ENCODE measurements at regions not wholly inside any gene's neighbourhood (a gene's known extent, or its start where the extent isn't known, plus 50 kb on each side); places are given as distances from the start of the nearest gene placed in this dataset.

- Histone ChIP-seq H3K36me3 (ENCODE audit: control insufficient read depth in 1 of 2, insufficient read depth in 2 of 2, low read length in 2 of 2) (no peaks in the 10 kb centered on the region), H3K4me1 (ENCODE audit: control insufficient read depth in 1 of 2, insufficient read depth in 2 of 2, low read length in 2 of 2) (no peaks in the 10 kb centered on the region), H3K27me3 (ENCODE audit: low read depth, low read length) (no peaks in the 10 kb centered on the region)
Observed at GRCh38 chr13:106108346-106108745, 427.1 kb downstream of the EFNB2 start.

GRCh38 chr13:106107061-106107460 lies 428.4 kb downstream of the EFNB2 start:
- no peak overlapping the region for H3K4me3 ChIP-seq (ENCODE audit: low read depth in 1 of 2, low read length in 2 of 2)
- H3K4me1 ChIP-seq (ENCODE audit: control insufficient read depth in 1 of 2, insufficient read depth in 2 of 2, low read length in 2 of 2) = no peaks in the 10 kb centered on the region
- no peaks in the 10 kb centered on the region for H3K36me3 ChIP-seq (ENCODE audit: control insufficient read depth in 1 of 2, insufficient read depth in 2 of 2, low read length in 2 of 2)
- no peaks in the 10 kb centered on the region for H3K27me3 ChIP-seq (ENCODE audit: low read depth, low read length)
- H3K27ac ChIP-seq (ENCODE audit: low read length) = no peak overlapping the region
- no peaks in the 10 kb centered on the region for H3K9me3 ChIP-seq (ENCODE audit: control insufficient read depth in 1 of 2, low read length in 2 of 2)

More at GRCh38 chr13:106108346-106108745, 427.1 kb downstream of the EFNB2 start:
- no peak overlapping the region for H3K4me3 ChIP-seq (ENCODE audit: low read depth in 1 of 2, low read length in 2 of 2)
- H3K9me3 ChIP-seq (ENCODE audit: control insufficient read depth in 1 of 2, low read length in 2 of 2) = no peaks in the 10 kb centered on the region
- no peak overlapping the region for H3K27ac ChIP-seq (ENCODE audit: low read length)

- no peak overlapping the region for H3K27ac ChIP-seq (ENCODE audit: low read length)
- no peaks in the 10 kb centered on the region for H3K36me3 ChIP-seq (ENCODE audit: control insufficient read depth in 1 of 2, insufficient read depth in 2 of 2, low read length in 2 of 2)
- H3K4me3 ChIP-seq (ENCODE audit: low read depth in 1 of 2, low read length in 2 of 2) = no peak overlapping the region
- H3K27me3 ChIP-seq (ENCODE audit: low read depth, low read length) = no peaks in the 10 kb centered on the region
- no peaks in the 10 kb centered on the region for H3K4me1 ChIP-seq (ENCODE audit: control insufficient read depth in 1 of 2, insufficient read depth in 2 of 2, low read length in 2 of 2)
- H3K9me3 ChIP-seq (ENCODE audit: control insufficient read depth in 1 of 2, low read length in 2 of 2) = no peaks in the 10 kb centered on the region
Observed at GRCh38 chr13:106105153-106105552, 430.3 kb downstream of the EFNB2 start.

- Histone ChIP-seq H3K27ac (ENCODE audit: low read length) (no peak overlapping the region), H3K27me3 (ENCODE audit: low read depth, low read length) (no peaks in the 10 kb centered on the region), H3K4me1 (ENCODE audit: control insufficient read depth in 1 of 2, insufficient read depth in 2 of 2, low read length in 2 of 2) (no peaks in the 10 kb centered on the region), H3K9me3 (ENCODE audit: control insufficient read depth in 1 of 2, low read length in 2 of 2) (no peaks in the 10 kb centered on the region), H3K36me3 (ENCODE audit: control insufficient read depth in 1 of 2, insufficient read depth in 2 of 2, low read length in 2 of 2) (no peaks in the 10 kb centered on the region), H3K4me3 (ENCODE audit: low read depth in 1 of 2, low read length in 2 of 2) (no peak overlapping the region)
Observed at GRCh38 chr13:106104281-106104901, 431.1 kb downstream of the EFNB2 start.

- Histone ChIP-seq H3K9me3 (ENCODE audit: control insufficient read depth in 1 of 2, low read length in 2 of 2) (no peaks in the 10 kb centered on the region), H3K4me3 (ENCODE audit: low read depth in 1 of 2, low read length in 2 of 2) (no peak overlapping the region), H3K4me1 (ENCODE audit: control insufficient read depth in 1 of 2, insufficient read depth in 2 of 2, low read length in 2 of 2) (no peaks in the 10 kb centered on the region), H3K36me3 (ENCODE audit: control insufficient read depth in 1 of 2, insufficient read depth in 2 of 2, low read length in 2 of 2) (no peaks in the 10 kb centered on the region), H3K27me3 (ENCODE audit: low read depth, low read length) (no peaks in the 10 kb centered on the region), H3K27ac (ENCODE audit: low read length) (no peak overlapping the region)
Observed at GRCh38 chr13:106103779-106104178, 431.7 kb downstream of the EFNB2 start.

GRCh38 chr13:106102786-106103185 lies 432.7 kb downstream of the EFNB2 start:
- H3K27ac ChIP-seq (ENCODE audit: low read length) = no peak overlapping the region

GRCh38 chr13:106101201-106101600 lies 434.3 kb downstream of the EFNB2 start:
- Histone ChIP-seq H3K4me1 (ENCODE audit: control insufficient read depth in 1 of 2, insufficient read depth in 2 of 2, low read length in 2 of 2) (no peaks in the 10 kb centered on the region), H3K27ac (ENCODE audit: low read length) (peak overlapping the region; percentile 84), H3K27me3 (ENCODE audit: low read depth, low read length) (no peaks in the 10 kb centered on the region), H3K4me3 (ENCODE audit: low read depth in 1 of 2, low read length in 2 of 2) (no peak overlapping the region), H3K9me3 (ENCODE audit: control insufficient read depth in 1 of 2, low read length in 2 of 2) (no peaks in the 10 kb centered on the region), H3K36me3 (ENCODE audit: control insufficient read depth in 1 of 2, insufficient read depth in 2 of 2, low read length in 2 of 2) (no peaks in the 10 kb centered on the region)

More at GRCh38 chr13:106102786-106103185, 432.7 kb downstream of the EFNB2 start:
- no peaks in the 10 kb centered on the region for H3K36me3 ChIP-seq (ENCODE audit: control insufficient read depth in 1 of 2, insufficient read depth in 2 of 2, low read length in 2 of 2)
- no peaks in the 10 kb centered on the region for H3K9me3 ChIP-seq (ENCODE audit: control insufficient read depth in 1 of 2, low read length in 2 of 2)
- H3K4me1 ChIP-seq (ENCODE audit: control insufficient read depth in 1 of 2, insufficient read depth in 2 of 2, low read length in 2 of 2) = no peaks in the 10 kb centered on the region
- no peaks in the 10 kb centered on the region for H3K27me3 ChIP-seq (ENCODE audit: low read depth, low read length)
- no peak overlapping the region for H3K4me3 ChIP-seq (ENCODE audit: low read depth in 1 of 2, low read length in 2 of 2)

GRCh38 chr13:106100171-106100919 lies 435.1 kb downstream of the EFNB2 start:
- Histone ChIP-seq H3K4me3 (ENCODE audit: low read depth in 1 of 2, low read length in 2 of 2) (no peak overlapping the region), H3K27me3 (ENCODE audit: low read depth, low read length) (no peaks in the 10 kb centered on the region), H3K4me1 (ENCODE audit: control insufficient read depth in 1 of 2, insufficient read depth in 2 of 2, low read length in 2 of 2) (no peaks in the 10 kb centered on the region), H3K36me3 (ENCODE audit: control insufficient read depth in 1 of 2, insufficient read depth in 2 of 2, low read length in 2 of 2) (no peaks in the 10 kb centered on the region), H3K9me3 (ENCODE audit: control insufficient read depth in 1 of 2, low read length in 2 of 2) (no peaks in the 10 kb centered on the region), H3K27ac (ENCODE audit: low read length) (peak overlapping the region; percentile 84)

- H3K9me3 ChIP-seq (ENCODE audit: control insufficient read depth in 1 of 2, low read length in 2 of 2) = no peaks in the 10 kb centered on the region
- no peak overlapping the region for H3K4me3 ChIP-seq (ENCODE audit: low read depth in 1 of 2, low read length in 2 of 2)
- H3K27ac ChIP-seq (ENCODE audit: low read length) = peak overlapping the region; percentile 84
- H3K36me3 ChIP-seq (ENCODE audit: control insufficient read depth in 1 of 2, insufficient read depth in 2 of 2, low read length in 2 of 2) = no peaks in the 10 kb centered on the region
- H3K27me3 ChIP-seq (ENCODE audit: low read depth, low read length) = no peaks in the 10 kb centered on the region
- no peaks in the 10 kb centered on the region for H3K4me1 ChIP-seq (ENCODE audit: control insufficient read depth in 1 of 2, insufficient read depth in 2 of 2, low read length in 2 of 2)
Observed at GRCh38 chr13:106099765-106100164, 435.7 kb downstream of the EFNB2 start.

GRCh38 chr13:106098778-106099177 lies 436.7 kb downstream of the EFNB2 start:
- Histone ChIP-seq H3K9me3 (ENCODE audit: control insufficient read depth in 1 of 2, low read length in 2 of 2) (no peaks in the 10 kb centered on the region), H3K27ac (ENCODE audit: low read length) (peak overlapping the region; percentile 42), H3K4me1 (ENCODE audit: control insufficient read depth in 1 of 2, insufficient read depth in 2 of 2, low read length in 2 of 2) (no peaks in the 10 kb centered on the region), H3K36me3 (ENCODE audit: control insufficient read depth in 1 of 2, insufficient read depth in 2 of 2, low read length in 2 of 2) (no peaks in the 10 kb centered on the region), H3K4me3 (ENCODE audit: low read depth in 1 of 2, low read length in 2 of 2) (no peak overlapping the region), H3K27me3 (ENCODE audit: low read depth, low read length) (no peaks in the 10 kb centered on the region)

- Histone ChIP-seq H3K27ac (ENCODE audit: low read length) (peak overlapping the region; percentile 79), H3K4me1 (ENCODE audit: control insufficient read depth in 1 of 2, insufficient read depth in 2 of 2, low read length in 2 of 2) (no peaks in the 10 kb centered on the region), H3K27me3 (ENCODE audit: low read depth, low read length) (no peaks in the 10 kb centered on the region), H3K36me3 (ENCODE audit: control insufficient read depth in 1 of 2, insufficient read depth in 2 of 2, low read length in 2 of 2) (no peaks in the 10 kb centered on the region), H3K4me3 (ENCODE audit: low read depth in 1 of 2, low read length in 2 of 2) (peak overlapping the region in 1 of 2 donors; percentile 5), H3K9me3 (ENCODE audit: control insufficient read depth in 1 of 2, low read length in 2 of 2) (no peaks in the 10 kb centered on the region)
Observed at GRCh38 chr13:106096661-106097092, 438.8 kb downstream of the EFNB2 start.
